Body of pancreas (tissue), 4 donors: ENCODE measurements at regions not wholly inside any gene's neighbourhood (a gene's known extent, or its start where the extent isn't known, plus 50 kb on each side); places are given as distances from the start of the nearest gene placed in this dataset.

Source experiments
- POLR2A ChIP-seq, 3 donors: fragments of 450-650 bp; IDR thresholded peaks; one replicate each; pipeline ENCODE4 v1.6.1; 2016; ENCODE audit warnings: antibody characterized with exemption in 3 of 3, mild to moderate bottlenecking in 2 of 3
- TF ChIP-seq, protein P1 (sequence below), 7 experiments: fragments of 450-650 bp in 4 of 7; fragments of 200-600 bp in 3 of 7; sonication (generic) in 3 of 7; IDR thresholded peaks; one replicate each; pipeline ENCODE4 v1.5.1; 2016 to 2019; ENCODE audit warnings: antibody characterized with exemption in 7 of 7

DNA sequence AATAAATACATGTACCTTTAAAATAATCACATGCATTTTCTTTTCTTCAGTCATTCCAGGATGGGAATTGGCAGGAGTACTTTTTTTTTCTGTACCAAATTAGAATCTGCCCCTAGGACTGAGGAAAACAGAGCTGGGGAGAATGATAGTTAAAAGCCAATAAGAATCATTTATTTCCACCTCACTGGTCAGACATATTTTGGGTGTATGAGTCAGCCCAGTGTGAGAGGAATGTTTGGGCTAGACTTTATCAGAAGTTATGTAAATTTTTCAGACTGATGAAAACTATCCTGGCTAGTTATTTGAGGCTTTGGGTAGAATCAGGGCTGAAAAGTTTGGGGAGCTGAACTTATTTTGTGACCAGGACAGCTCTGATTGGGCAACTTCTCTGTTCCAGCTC lies 303.1 kb upstream of the NPSR1 start:
- TF ChIP-seq, protein P1, sequence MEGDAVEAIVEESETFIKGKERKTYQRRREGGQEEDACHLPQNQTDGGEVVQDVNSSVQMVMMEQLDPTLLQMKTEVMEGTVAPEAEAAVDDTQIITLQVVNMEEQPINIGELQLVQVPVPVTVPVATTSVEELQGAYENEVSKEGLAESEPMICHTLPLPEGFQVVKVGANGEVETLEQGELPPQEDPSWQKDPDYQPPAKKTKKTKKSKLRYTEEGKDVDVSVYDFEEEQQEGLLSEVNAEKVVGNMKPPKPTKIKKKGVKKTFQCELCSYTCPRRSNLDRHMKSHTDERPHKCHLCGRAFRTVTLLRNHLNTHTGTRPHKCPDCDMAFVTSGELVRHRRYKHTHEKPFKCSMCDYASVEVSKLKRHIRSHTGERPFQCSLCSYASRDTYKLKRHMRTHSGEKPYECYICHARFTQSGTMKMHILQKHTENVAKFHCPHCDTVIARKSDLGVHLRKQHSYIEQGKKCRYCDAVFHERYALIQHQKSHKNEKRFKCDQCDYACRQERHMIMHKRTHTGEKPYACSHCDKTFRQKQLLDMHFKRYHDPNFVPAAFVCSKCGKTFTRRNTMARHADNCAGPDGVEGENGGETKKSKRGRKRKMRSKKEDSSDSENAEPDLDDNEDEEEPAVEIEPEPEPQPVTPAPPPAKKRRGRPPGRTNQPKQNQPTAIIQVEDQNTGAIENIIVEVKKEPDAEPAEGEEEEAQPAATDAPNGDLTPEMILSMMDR (IDR thresholded peaks at IDR 0.05): no peak
- no peak for TF ChIP-seq POLR2A (IDR thresholded peaks at IDR 0.05)
